B cell (primary cell): ENCODE measurements at regions not wholly inside any gene's neighbourhood (a gene's known extent, or its start where the extent isn't known, plus 50 kb on each side); places are given as distances from the start of the nearest gene placed in this dataset.
A peak's percentile ranks its signal among the peaks of the same experiment; 100 is the strongest.

ENCODE experiments used
- ATAC-seq: fragments of 200-7000 bp; cut with Tn5 transposase; one replicate; pipeline ENCODE4 v1.10.0; 2021; ENCODE audit warnings: low read depth, mild to moderate bottlenecking, moderate number of reproducible peaks, moderate library complexity
- CTCF ChIA-PET: fragments of 350-600 bp; sonication (Branson Sonifier 250); formaldehyde crosslinking; loops from one replicate; lab custom pipeline; 2021; ENCODE audit warnings: antibody characterized with exemption, inconsistent platforms; lab: Charles Lee
- POLR2A ChIA-PET: fragments of 350-600 bp; sonication (Branson Sonifier 250); formaldehyde crosslinking; loops from one replicate; lab custom pipeline; 2021; ENCODE audit warnings: antibody characterized with exemption; lab: Charles Lee
- DNase-seq: peaks from one replicate; pipeline ENCODE4 v3.0.0; 2013
- H2AFZ ChIP-seq: 2 replicates; pipeline ENCODE4 v1.6.1; 2012; ENCODE audit warnings: mild to moderate bottlenecking, low read depth, low read length; ENCODE audit not compliant: insufficient read depth, poor library complexity, severe bottlenecking
- H3K27ac ChIP-seq, 2 donors: 1 replicate in 1 of 2; 2 replicates in 1 of 2; pipeline ENCODE4 v1.5.1; 2012 to 2013; ENCODE audit warnings: low read length in 2 of 2, mild to moderate bottlenecking in 2 of 2, moderate library complexity in 1 of 2
- H3K27me3 ChIP-seq, 4 experiments: fragments of 200-600 bp in 1 of 4; sonication (generic) in 1 of 4; replicated peaks in 1 of 4; 1 replicate in 2 of 4; 2 replicates in 2 of 4; pipeline versions ENCODE4 v1.6.1 to v1.7.0; 2013 to 2016; ENCODE audit warnings: low read length in 3 of 4, mild to moderate bottlenecking in 2 of 4, mixed read lengths in 1 of 4, moderate library complexity in 1 of 4; ENCODE audit not compliant: insufficient read depth in 4 of 4, control insufficient read depth in 3 of 4; ENCODE audit errors: control extremely low read depth in 1 of 4
- H3K36me3 ChIP-seq, 2 experiments: replicated peaks in 1 of 2; 1 replicate in 1 of 2; 2 replicates in 1 of 2; pipeline versions ENCODE4 v1.6.1 to v1.7.1; 2013; ENCODE audit warnings: low read length in 1 of 2; ENCODE audit not compliant: insufficient read depth in 2 of 2, control insufficient read depth in 1 of 2; ENCODE audit errors: control extremely low read depth in 1 of 2, extremely low read depth in 1 of 2
- H3K4me1 ChIP-seq, 2 donors: fragments of 200-600 bp in 1 of 2; sonication (generic) in 1 of 2; 1 replicate in 1 of 2; 2 replicates in 1 of 2; pipeline versions ENCODE4 v1.5.1 to v1.6.1; 2013 to 2017; ENCODE audit warnings: low read length in 2 of 2; ENCODE audit not compliant: control insufficient read depth in 2 of 2, insufficient read depth in 2 of 2
- H3K4me2 ChIP-seq: replicated peaks from 2 replicates; pipeline ENCODE3; 2012; ENCODE audit warnings: mild to moderate bottlenecking, low read depth, low read length; ENCODE audit not compliant: poor library complexity, severe bottlenecking
- H3K4me3 ChIP-seq, 5 experiments: fragments of 200-600 bp in 1 of 5; sonication (generic) in 1 of 5; 1 replicate in 3 of 5; 2 replicates in 2 of 5; pipeline versions ENCODE4 v1.5.1 to v1.7.0; 2011 to 2016; ENCODE audit warnings: low read length in 4 of 5, mild to moderate bottlenecking in 4 of 5, low read depth in 2 of 5, control low read depth in 1 of 5, moderate library complexity in 1 of 5; ENCODE audit not compliant: insufficient read depth in 1 of 5; ENCODE audit errors: control extremely low read depth in 1 of 5, extremely low read depth in 1 of 5
- H3K79me2 ChIP-seq: fragments of 200-600 bp; sonication (generic); one replicate; pipeline ENCODE4 v1.6.0; 2016; ENCODE audit warnings: low read length; ENCODE audit not compliant: control insufficient read depth, insufficient read depth
- H3K9ac ChIP-seq: fragments of 200-600 bp; sonication (generic); 2 replicates; pipeline ENCODE4 v1.6.1; 2017; ENCODE audit warnings: mild to moderate bottlenecking, low read length, moderate library complexity
- H3K9me3 ChIP-seq, 3 donors: one replicate each; pipeline versions ENCODE4 v1.6.1 to v1.7.1; 2013; ENCODE audit warnings: low read length in 2 of 3; ENCODE audit not compliant: control insufficient read depth in 2 of 3, insufficient read depth in 1 of 3; ENCODE audit errors: control extremely low read depth in 1 of 3
- H4K20me1 ChIP-seq: 2 replicates; pipeline ENCODE4 v1.6.0; 2012; ENCODE audit warnings: mild to moderate bottlenecking, low read length; ENCODE audit not compliant: insufficient read depth, control insufficient read depth, poor library complexity, severe bottlenecking
- H3K27ac Mint-ChIP-seq: one replicate; pipeline ENCODE4 v1.8.0; 2021; ENCODE audit warnings: mixed read lengths
- H3K27me3 Mint-ChIP-seq: one replicate; pipeline ENCODE4 v1.8.0; 2021; ENCODE audit warnings: mixed read lengths
- H3K4me1 Mint-ChIP-seq: one replicate; pipeline ENCODE4 v1.8.0; 2021; ENCODE audit warnings: mixed read lengths
- H3K4me3 Mint-ChIP-seq: one replicate; pipeline ENCODE4 v1.8.0; 2021; ENCODE audit warnings: mixed read lengths
- H3K9me3 Mint-ChIP-seq: one replicate; pipeline ENCODE4 v1.8.0; 2022; ENCODE audit warnings: mixed read lengths; ENCODE audit not compliant: insufficient read depth
- EZH2 ChIP-seq: IDR thresholded peaks from 2 replicates; pipeline ENCODE4 v1.6.1; 2012; ENCODE audit warnings: borderline replicate concordance, low read depth, mild to moderate bottlenecking, moderate library complexity, low read length; ENCODE audit not compliant: insufficient read depth, poor library complexity, severe bottlenecking
- WGBS: methylation state at CpG from one replicate; pipeline ENCODE4 v1.1.5; 2013; ENCODE audit warnings: missing lambda C conversion rate; ENCODE audit not compliant: insufficient coverage; 5-methylcytosine and 5-hydroxymethylcytosine counted together
- intact Hi-C: fragments of 100-400 bp; cut with micrococcal nuclease; formaldehyde crosslinking; loops from one replicate; pipeline ENCODE4 v1.10.0; 2022
- TF ChIP-seq, protein P1 (sequence below): fragments of 200-600 bp; IDR thresholded peaks from one replicate; pipeline ENCODE4 v1.8.0; 2022; ENCODE audit warnings: antibody characterized with exemption, mild to moderate bottlenecking

DNA sequence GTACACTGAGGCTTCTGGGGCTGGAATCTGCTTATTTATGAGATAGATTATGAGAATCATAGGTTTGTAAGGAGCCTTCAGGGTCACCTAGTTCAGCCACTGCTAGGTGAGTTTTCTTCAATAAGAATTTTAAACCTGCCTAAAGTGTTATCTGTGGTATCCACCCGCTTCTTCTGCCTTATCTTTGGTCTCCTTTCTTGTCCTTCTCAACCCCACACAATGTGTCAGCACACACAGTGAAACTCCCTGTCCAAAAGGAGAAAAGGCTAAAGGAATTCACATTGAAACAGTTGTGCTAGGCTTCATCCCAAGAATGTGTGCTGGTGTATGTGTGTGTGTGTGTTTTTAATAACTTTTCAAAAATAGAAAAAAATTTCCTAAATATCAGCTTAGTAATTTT lies 259.3 kb upstream of the BTG1 start:
- H3K27ac ChIP-seq: peak overlapping the region; percentile 89 to 96
- H3K4me2 ChIP-seq: peak overlapping the region; percentile 68
- Mint-ChIP-seq H3K27me3 (no peaks in the 10 kb centered on the region), H3K4me3 (no peak overlapping the region), H3K4me1 (peaks cover 83% of the 10 kb centered on the region), H3K27ac (peak overlapping the region; percentile 95), H3K9me3 (no peaks in the 10 kb centered on the region)
- H3K27me3 ChIP-seq: no peaks in the 10 kb centered on the region
- ChIA-PET POLR2A (interaction anchor here (1.5 to 3.8 kb wide), 3 partner anchors 41 to 260 kb away, joined by 5 to 23 read pairs (median 10); partner anchors contain the start of gene BTG1), CTCF (interaction anchor here (1.1 to 1.9 kb wide), 3 partner anchors 8 to 259 kb away, joined by 4 to 8 read pairs (median 5); partner anchors contain the start of gene BTG1)
- ATAC-seq (no peak), DNase-seq (no peak)
- H3K36me3 ChIP-seq: no peaks in the 10 kb centered on the region
- H3K4me1 ChIP-seq: peaks cover 76 to 77% of the 10 kb centered on the region in 2 donors
- peak overlapping the region; percentile 35 for H3K9ac ChIP-seq
- TF ChIP-seq EZH2: no peak
- TF ChIP-seq, protein P1, sequence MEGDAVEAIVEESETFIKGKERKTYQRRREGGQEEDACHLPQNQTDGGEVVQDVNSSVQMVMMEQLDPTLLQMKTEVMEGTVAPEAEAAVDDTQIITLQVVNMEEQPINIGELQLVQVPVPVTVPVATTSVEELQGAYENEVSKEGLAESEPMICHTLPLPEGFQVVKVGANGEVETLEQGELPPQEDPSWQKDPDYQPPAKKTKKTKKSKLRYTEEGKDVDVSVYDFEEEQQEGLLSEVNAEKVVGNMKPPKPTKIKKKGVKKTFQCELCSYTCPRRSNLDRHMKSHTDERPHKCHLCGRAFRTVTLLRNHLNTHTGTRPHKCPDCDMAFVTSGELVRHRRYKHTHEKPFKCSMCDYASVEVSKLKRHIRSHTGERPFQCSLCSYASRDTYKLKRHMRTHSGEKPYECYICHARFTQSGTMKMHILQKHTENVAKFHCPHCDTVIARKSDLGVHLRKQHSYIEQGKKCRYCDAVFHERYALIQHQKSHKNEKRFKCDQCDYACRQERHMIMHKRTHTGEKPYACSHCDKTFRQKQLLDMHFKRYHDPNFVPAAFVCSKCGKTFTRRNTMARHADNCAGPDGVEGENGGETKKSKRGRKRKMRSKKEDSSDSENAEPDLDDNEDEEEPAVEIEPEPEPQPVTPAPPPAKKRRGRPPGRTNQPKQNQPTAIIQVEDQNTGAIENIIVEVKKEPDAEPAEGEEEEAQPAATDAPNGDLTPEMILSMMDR: no peak
- no peaks in the 10 kb centered on the region for H4K20me1 ChIP-seq
- H3K79me2 ChIP-seq: peaks cover 24% of the 10 kb centered on the region
- H3K9me3 ChIP-seq: peaks cover 0 to 5% (median 0%) of the 10 kb centered on the region in 3 donors
- intact Hi-C loops: loop anchor here (10.0 kb wide), 2 partner anchors 410 to 590 kb away; no protein-coding TSS in a partner anchor
- no CpG with 5 or more reads among the region's 1 CpG for WGBS
- peak overlapping the region; percentile 6 for H2AFZ ChIP-seq
- H3K4me3 ChIP-seq: peak overlapping the region in 1 of 5 experiments; percentile 37

DNA sequence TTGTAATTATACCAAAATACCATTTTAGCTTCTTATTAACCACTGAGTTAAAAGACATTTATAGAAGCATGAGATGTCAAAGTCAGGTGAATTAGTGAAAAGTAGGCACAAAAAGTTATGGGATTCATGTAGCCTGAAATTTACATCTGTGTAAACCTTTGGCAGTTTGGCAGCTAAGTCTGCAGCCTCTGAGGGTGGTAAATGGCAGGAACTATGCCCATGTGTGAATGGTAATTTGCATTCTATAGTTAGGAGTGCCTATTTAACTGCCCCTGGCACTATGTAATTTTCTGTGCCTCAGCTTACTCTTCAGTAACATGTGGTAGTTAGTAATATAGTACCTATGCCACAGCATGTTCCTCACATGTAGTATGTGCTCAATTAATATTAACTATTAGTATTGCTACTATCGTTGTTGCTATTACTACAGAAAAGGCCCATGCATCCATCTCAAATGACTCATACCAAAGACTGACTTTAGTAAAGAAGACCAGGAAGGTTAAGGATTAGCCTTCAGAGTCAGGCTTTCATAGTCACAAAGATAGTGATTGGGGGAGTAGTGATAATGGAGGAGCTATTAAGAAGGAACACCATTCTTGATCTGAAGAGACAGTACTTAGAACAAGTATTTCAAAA lies 258.7 kb upstream of the BTG1 start:
- no peaks in the 10 kb centered on the region for H3K36me3 ChIP-seq
- H3K79me2 ChIP-seq: peaks cover 21% of the 10 kb centered on the region
- H3K4me2 ChIP-seq: peak overlapping the region; percentile 68
- H3K27me3 ChIP-seq: no peaks in the 10 kb centered on the region
- H3K27me3 Mint-ChIP-seq: no peaks in the 10 kb centered on the region
- H4K20me1 ChIP-seq: no peaks in the 10 kb centered on the region
- peak overlapping the region; percentile 35 for H3K9ac ChIP-seq
- no peaks in the 10 kb centered on the region for H3K9me3 Mint-ChIP-seq
- DNase-seq (no peak), ATAC-seq (no peak)
- peak overlapping the region; percentile 89 to 96 for H3K27ac ChIP-seq
- peaks cover 0 to 5% (median 0%) of the 10 kb centered on the region in 3 donors for H3K9me3 ChIP-seq
- no peak for TF ChIP-seq EZH2
- TF ChIP-seq, protein P1: no peak
- H3K4me3 ChIP-seq: peak overlapping the region in 1 of 5 experiments; percentile 37
- POLR2A ChIA-PET: interaction anchor here (0.5 to 3.8 kb wide), 6 partner anchors 40 to 260 kb away, joined by 3 to 23 read pairs (median 5); partner anchors contain the start of gene BTG1
- H3K4me1 Mint-ChIP-seq: peaks cover 85% of the 10 kb centered on the region
- peak overlapping the region; percentile 76 for H3K4me3 Mint-ChIP-seq
- CTCF ChIA-PET: interaction anchor here (1.0 to 2.9 kb wide), 9 partner anchors 8 to 260 kb away, joined by 3 to 20 read pairs (median 4); partner anchors contain the start of gene BTG1
- WGBS: no CpG with 5 or more reads among the region's 1 CpG
- H3K4me1 ChIP-seq: peaks cover 80% of the 10 kb centered on the region in 2 donors
- H2AFZ ChIP-seq: peak overlapping the region; percentile 6
- H3K27ac Mint-ChIP-seq: peak overlapping the region; percentile 95
- intact Hi-C loops: loop anchor here (10.0 kb wide), 2 partner anchors 410 to 590 kb away; no protein-coding TSS in a partner anchor
